IMR-90 (cell line): ENCODE measurements at regions not wholly inside any gene's neighbourhood (a gene's known extent, or its start where the extent isn't known, plus 50 kb on each side); places are given as distances from the start of the nearest gene placed in this dataset.

Experiments
- CEBPB ChIP-seq: IDR thresholded peaks from 2 replicates; pipeline ENCODE4 v1.6.1; 2012; ENCODE audit warnings: low read depth, low read length, improper control_type of control experiment
- CTCF ChIP-seq: conservative IDR thresholded peaks from 2 replicates; pipeline ENCODE4 v1.5.1; 2012; ENCODE audit warnings: mild to moderate bottlenecking, low read depth, low read length, improper control_type of control experiment
- FOS ChIP-seq: fragments of 150-350 bp; IDR thresholded peaks from 2 replicates; pipeline ENCODE4 v1.6.1; 2016; ENCODE audit warnings: low read depth, low read length
- MAFK ChIP-seq: IDR thresholded peaks from 2 replicates; pipeline ENCODE4 v1.6.1; 2012; ENCODE audit warnings: low read depth, low read length, improper control_type of control experiment
- POLR2A ChIP-seq: IDR thresholded peaks from 2 replicates; pipeline ENCODE4 v1.6.1; 2012; ENCODE audit warnings: mild to moderate bottlenecking, low read depth, low read length
- RAD21 ChIP-seq: IDR thresholded peaks from 2 replicates; pipeline ENCODE4 v1.6.1; 2012; ENCODE audit warnings: low read length, improper control_type of control experiment
- SMC3 ChIP-seq: fragments of 150-350 bp; IDR thresholded peaks from 2 replicates; pipeline ENCODE4 v1.6.1; 2016; ENCODE audit warnings: low read depth, mild to moderate bottlenecking, antibody characterized with exemption, low read length, moderate library complexity

- no peak for TF ChIP-seq MAFK
- no peak for TF ChIP-seq POLR2A
- TF ChIP-seq CTCF = no peak
- no peak for TF ChIP-seq CEBPB
- no peak for TF ChIP-seq FOS
- TF ChIP-seq RAD21 = no peak
- TF ChIP-seq SMC3 = no peak
Measured at GRCh38 chr2:234368861-234369261, 128.0 kb downstream of the ARL4C start.
